ENCODE measurements at regions not wholly inside any gene's neighbourhood (a gene's known extent, or its start where the extent isn't known, plus 50 kb on each side); places are given as distances from the start of the nearest gene placed in this dataset.

DNA sequence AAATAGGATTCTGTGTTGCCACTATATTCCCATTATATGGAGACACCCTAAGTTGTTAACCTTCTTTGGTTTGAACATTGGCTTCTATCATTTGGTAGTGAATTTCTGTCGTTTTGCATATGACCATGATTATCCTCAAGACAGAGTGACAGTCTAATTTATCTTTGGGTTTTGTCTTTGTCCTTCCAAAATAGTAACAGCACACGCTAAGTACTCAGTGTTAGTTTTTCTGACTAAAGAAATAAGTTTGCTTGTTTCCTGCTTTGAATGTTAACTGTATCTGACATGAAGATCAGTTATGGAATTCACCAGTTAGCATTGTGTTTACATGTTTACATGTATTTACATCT is 352.5 kb upstream of the GRM7 start:
- Histone ChIP-seq H3K27ac (no peak overlapping the region), H3K4me2 (no peak overlapping the region), H4K20me1 (no peaks in the 10 kb centered on the region), H3K9me3 (replicated peaks in 1 of 11) (no peaks in the 10 kb centered on the region), H3K4me1 (no peaks in the 10 kb centered on the region), H3K4me3 (no peak overlapping the region), H3K27me3 (no peaks in the 10 kb centered on the region), H3K36me3 (no peaks in the 10 kb centered on the region), H3K9ac (no peak overlapping the region)
- TF ChIP-seq Cebpa-rat (IDR thresholded peaks at IDR 0.05) = no peak

DNA sequence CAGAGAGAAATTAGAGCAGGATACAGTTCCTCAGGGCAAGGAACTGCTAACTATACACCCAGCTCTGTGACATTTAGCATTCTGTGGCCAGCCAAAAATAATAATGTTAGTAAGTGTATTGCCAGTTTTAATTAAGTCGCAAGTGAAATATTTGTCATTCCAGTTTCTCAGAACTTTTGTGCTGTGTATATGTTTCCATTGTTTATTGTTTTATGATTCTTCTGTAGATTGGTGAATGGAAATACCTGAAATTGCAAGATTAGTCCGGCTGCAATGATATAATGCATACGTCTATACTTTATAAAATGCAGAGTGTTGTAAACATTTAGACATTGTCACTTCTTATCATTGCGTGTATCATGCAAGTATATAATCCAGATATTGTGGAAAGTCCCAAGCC is 351.3 kb upstream of the GRM7 start:
- H3K4me2 ChIP-seq = no peak overlapping the region
- no peak overlapping the region for H3K4me3 ChIP-seq
- H3K36me3 ChIP-seq = no peaks in the 10 kb centered on the region
- H3K27ac ChIP-seq = no peak overlapping the region
- H4K20me1 ChIP-seq = no peaks in the 10 kb centered on the region
- H3K4me1 ChIP-seq = no peaks in the 10 kb centered on the region
- H3K9me3 ChIP-seq (replicated peaks in 1 of 11) = no peaks in the 10 kb centered on the region
- no peaks in the 10 kb centered on the region for H3K27me3 ChIP-seq
- TF ChIP-seq Cebpa-rat (IDR thresholded peaks at IDR 0.05) = no peak
- H3K9ac ChIP-seq = no peak overlapping the region

DNA sequence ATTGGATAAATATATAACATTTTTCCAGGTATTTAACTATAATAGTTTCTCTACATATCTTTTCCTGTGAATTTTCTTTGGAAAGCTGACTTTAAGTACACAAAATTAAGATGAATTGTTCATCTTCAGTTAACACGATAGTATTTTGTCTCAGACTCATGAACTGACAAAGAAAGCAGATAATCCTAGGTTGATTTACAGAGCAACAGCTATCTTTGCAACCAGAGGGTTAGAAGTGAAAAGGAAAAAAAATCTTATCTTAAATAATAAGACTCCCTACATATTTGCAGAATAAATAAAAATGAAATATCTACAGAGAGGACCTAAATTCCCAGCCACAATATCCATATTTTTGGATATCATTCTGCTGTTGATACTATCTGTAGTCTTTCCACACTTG is 350.2 kb upstream of the GRM7 start:
- H3K27me3 ChIP-seq = no peaks in the 10 kb centered on the region
- no peak overlapping the region for H3K4me3 ChIP-seq
- no peaks in the 10 kb centered on the region for H3K36me3 ChIP-seq
- no peak for TF ChIP-seq Cebpa-rat (IDR thresholded peaks at IDR 0.05)
- no peak overlapping the region for H3K27ac ChIP-seq
- H3K9ac ChIP-seq = no peak overlapping the region
- no peaks in the 10 kb centered on the region for H3K9me3 ChIP-seq (replicated peaks in 1 of 11)
- no peak overlapping the region for H3K4me2 ChIP-seq
- H3K4me1 ChIP-seq = no peaks in the 10 kb centered on the region
- H4K20me1 ChIP-seq = no peaks in the 10 kb centered on the region

DNA sequence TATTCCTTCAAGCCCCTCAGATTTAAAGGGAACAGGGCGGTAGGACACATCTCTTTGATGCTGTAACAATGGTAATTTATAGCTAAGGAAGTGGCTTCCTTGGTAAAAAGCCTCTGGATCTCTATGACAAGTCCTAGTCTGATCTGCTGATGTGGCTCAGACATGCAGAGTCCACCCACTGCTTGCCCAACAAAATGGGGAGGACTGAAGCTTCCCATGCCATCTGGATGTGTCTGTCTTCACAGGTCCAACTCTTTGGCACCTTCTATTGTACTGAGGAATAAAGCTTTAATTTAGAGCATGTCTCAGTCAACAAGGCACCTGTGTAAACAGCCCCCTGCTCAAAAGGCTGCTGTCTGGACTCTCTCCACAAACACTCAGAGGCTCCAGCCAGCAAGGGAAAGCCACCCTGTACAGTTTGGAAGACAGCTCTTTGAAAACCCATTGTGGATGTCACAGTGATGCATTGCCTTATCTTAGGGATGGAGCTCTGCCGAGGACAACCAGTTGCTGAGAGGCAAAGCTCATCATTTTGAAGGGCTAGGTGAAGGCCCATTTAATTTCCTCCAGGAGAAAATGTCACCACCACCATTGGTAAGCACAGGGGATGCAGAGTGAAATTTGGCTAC is 348.6 kb upstream of the GRM7 start:
- Histone ChIP-seq H3K4me2 (no peak overlapping the region), H3K27me3 (no peaks in the 10 kb centered on the region), H3K4me3 (no peak overlapping the region), H3K27ac (no peak overlapping the region), H3K9ac (no peak overlapping the region), H3K4me1 (no peaks in the 10 kb centered on the region), H3K36me3 (no peaks in the 10 kb centered on the region), H4K20me1 (no peaks in the 10 kb centered on the region), H3K9me3 (replicated peaks in 1 of 11) (no peaks in the 10 kb centered on the region)
- no peak for TF ChIP-seq Cebpa-rat (IDR thresholded peaks at IDR 0.05)

- no peak overlapping the region for H3K4me3 ChIP-seq
- no peak for TF ChIP-seq Cebpa-rat (IDR thresholded peaks at IDR 0.05)
- H3K4me2 ChIP-seq = no peak overlapping the region
- no peak overlapping the region for H3K27ac ChIP-seq
- H3K9me3 ChIP-seq (replicated peaks in 1 of 11) = no peaks in the 10 kb centered on the region
- H4K20me1 ChIP-seq = no peaks in the 10 kb centered on the region
- no peaks in the 10 kb centered on the region for H3K4me1 ChIP-seq
- H3K9ac ChIP-seq = no peak overlapping the region
- H3K36me3 ChIP-seq = no peaks in the 10 kb centered on the region
- no peaks in the 10 kb centered on the region for H3K27me3 ChIP-seq
These were observed 344.8 kb upstream of the GRM7 start for GRCh38 chr3:6516143-6516542.

DNA sequence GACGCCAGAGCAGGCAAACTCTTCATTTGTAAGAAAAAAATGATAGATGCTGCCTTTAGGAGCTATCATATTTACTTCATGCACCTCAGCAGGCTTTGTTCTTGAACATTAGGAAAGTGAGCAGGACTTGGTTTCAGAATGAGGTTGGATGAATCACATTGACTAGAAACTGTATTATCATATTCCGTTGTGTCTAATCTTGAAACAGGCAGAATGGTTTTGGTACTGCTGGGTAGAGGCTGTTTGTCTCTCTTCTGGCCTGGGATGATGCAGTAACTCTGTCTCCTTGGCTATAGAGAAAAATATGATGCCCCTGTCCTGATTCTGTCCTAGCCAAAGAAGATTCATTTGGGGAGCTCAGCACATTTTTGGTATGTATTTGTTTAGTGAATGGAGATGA is 344.2 kb upstream of the GRM7 start:
- Histone ChIP-seq H3K27me3 (no peaks in the 10 kb centered on the region), H3K27ac (no peak overlapping the region), H3K36me3 (no peaks in the 10 kb centered on the region), H3K4me2 (no peak overlapping the region), H3K9me3 (replicated peaks in 1 of 11) (no peaks in the 10 kb centered on the region), H3K4me1 (no peaks in the 10 kb centered on the region), H4K20me1 (no peaks in the 10 kb centered on the region), H3K4me3 (no peak overlapping the region), H3K9ac (no peak overlapping the region)
- TF ChIP-seq Cebpa-rat (IDR thresholded peaks at IDR 0.05) = no peak

DNA sequence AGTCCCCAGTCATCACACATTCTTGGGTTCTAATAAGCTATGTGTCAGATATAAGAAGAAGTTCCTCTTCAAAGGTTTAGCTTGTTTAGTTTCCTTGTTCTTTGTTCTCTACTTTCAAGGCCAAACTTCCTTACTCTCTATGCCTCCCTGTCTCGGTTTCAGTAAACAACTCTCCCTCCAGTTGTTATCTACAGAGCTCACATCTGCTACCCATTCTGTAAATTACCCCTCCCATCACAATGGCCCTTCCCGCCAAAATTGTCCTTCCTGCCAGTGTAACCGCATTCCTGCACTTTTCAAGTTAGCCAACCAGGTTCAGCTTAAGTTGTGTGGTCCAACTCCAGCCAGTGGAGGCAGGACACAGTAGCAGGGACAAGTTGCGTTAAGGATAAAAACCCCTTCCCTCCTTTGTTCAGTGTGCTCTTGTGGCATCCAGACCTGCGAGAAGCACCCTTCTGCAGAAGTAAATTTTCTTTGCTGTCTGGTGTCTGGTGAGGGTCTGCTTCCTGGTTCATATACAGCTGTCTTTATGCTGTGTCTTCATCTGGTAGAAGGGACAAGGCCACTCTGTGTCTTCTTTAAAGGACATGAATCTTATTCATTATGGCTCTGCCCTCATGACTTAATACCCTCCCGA is 342.1 kb upstream of the GRM7 start:
- Histone ChIP-seq H3K9me3 (replicated peaks in 1 of 11) (no peaks in the 10 kb centered on the region), H3K36me3 (no peaks in the 10 kb centered on the region), H3K27ac (no peak overlapping the region), H3K4me2 (no peak overlapping the region), H3K4me1 (no peaks in the 10 kb centered on the region), H3K27me3 (no peaks in the 10 kb centered on the region), H4K20me1 (no peaks in the 10 kb centered on the region), H3K4me3 (no peak overlapping the region), H3K9ac (no peak overlapping the region)
- no peak for TF ChIP-seq Cebpa-rat (IDR thresholded peaks at IDR 0.05)

GRCh38 chr3:6521369-6522113 is 339.4 kb upstream of the GRM7 start:
- Histone ChIP-seq H3K4me1 (peaks cover 0 to 5% (median 0%) of the 10 kb centered on the region in 10 experiments; a peak in 5 of 20 replicates), H3K27me3 (no peaks in the 10 kb centered on the region), H3K4me3 (no peak overlapping the region), H3K27ac (no peak overlapping the region), H3K9ac (no peak overlapping the region), H4K20me1 (no peaks in the 10 kb centered on the region), H3K36me3 (no peaks in the 10 kb centered on the region), H3K4me2 (no peak overlapping the region), H3K9me3 (replicated peaks in 1 of 11) (no peaks in the 10 kb centered on the region)
- no peak for TF ChIP-seq Cebpa-rat (IDR thresholded peaks at IDR 0.05)

DNA sequence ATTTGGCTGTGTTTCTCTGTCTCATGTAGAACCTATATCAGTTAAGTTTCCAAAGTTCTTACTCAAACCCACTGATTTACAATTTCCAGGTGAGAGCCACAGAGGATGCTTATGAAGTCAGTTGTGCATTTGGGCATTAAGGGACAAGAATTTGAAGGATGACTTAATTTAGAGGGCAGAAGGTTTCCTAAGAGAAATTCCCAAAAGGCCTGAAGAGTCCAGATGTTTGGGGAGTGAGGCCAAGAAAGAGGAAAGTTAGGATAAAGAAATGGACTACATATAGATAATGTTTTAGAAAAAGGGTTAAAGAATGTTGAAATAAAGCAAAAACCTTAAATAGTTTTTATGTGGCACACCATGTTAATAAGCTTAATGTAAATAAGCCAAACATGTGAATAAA is 338.7 kb upstream of the GRM7 start:
- TF ChIP-seq Cebpa-rat (IDR thresholded peaks at IDR 0.05) = no peak
- no peak overlapping the region for H3K27ac ChIP-seq
- no peak overlapping the region for H3K9ac ChIP-seq
- no peak overlapping the region for H3K4me2 ChIP-seq
- no peaks in the 10 kb centered on the region for H3K36me3 ChIP-seq
- H3K4me1 ChIP-seq = peaks cover 0 to 11% (median 0%) of the 10 kb centered on the region in 10 experiments; a peak in 5 of 20 replicates
- H4K20me1 ChIP-seq = no peaks in the 10 kb centered on the region
- H3K4me3 ChIP-seq = no peak overlapping the region
- H3K9me3 ChIP-seq (replicated peaks in 1 of 11) = no peaks in the 10 kb centered on the region
- no peaks in the 10 kb centered on the region for H3K27me3 ChIP-seq

GRCh38 chr3:6523043-6523442 is 337.9 kb upstream of the GRM7 start:
- no peaks in the 10 kb centered on the region for H3K36me3 ChIP-seq
- no peaks in the 10 kb centered on the region for H4K20me1 ChIP-seq
- H3K4me2 ChIP-seq = no peak overlapping the region
- no peak for TF ChIP-seq Cebpa-rat (IDR thresholded peaks at IDR 0.05)
- no peaks in the 10 kb centered on the region for H3K9me3 ChIP-seq (replicated peaks in 1 of 11)
- no peaks in the 10 kb centered on the region for H3K27me3 ChIP-seq
- H3K4me3 ChIP-seq = no peak overlapping the region
- H3K9ac ChIP-seq = no peak overlapping the region
- peaks cover 0 to 13% (median 0%) of the 10 kb centered on the region in 10 experiments; a peak in 5 of 20 replicates for H3K4me1 ChIP-seq
- H3K27ac ChIP-seq = no peak overlapping the region

All from BLaER1 treated with 17β-estradiol and CSF1 and Interleukin-3, amounts not matched to agents 10 nM and 100 nM (cell line).